ENCODE measurements at regions not wholly inside any gene's neighbourhood (a gene's known extent, or its start where the extent isn't known, plus 50 kb on each side); places are given as distances from the start of the nearest gene placed in this dataset.

GRCh38 chr18:65214456-65214855, 536.4 kb upstream of the CDH7 start (continued):
- TF ChIP-seq JUN (IDR thresholded peaks at IDR 0.05; ENCODE audit: borderline replicate concordance, low read depth, low read length) = no peak
- no peak for TF ChIP-seq JUN (CRISPR knock-in tag; IDR thresholded peaks at IDR 0.05; ENCODE audit: borderline replicate concordance)
- no peak for TF ChIP-seq SIN3A (IDR thresholded peaks at IDR 0.05; ENCODE audit: borderline replicate concordance in 2 of 2, control insufficient read depth in 1 of 2, low read depth in 2 of 2, low read length in 2 of 2)
- no peak for TF ChIP-seq RBM14 (IDR thresholded peaks at IDR 0.05; ENCODE audit: borderline replicate concordance, insufficient read depth, low read depth, low read length)
- TF ChIP-seq BCL6 (CRISPR knock-in tag; IDR thresholded peaks at IDR 0.05) = no peak
- no peak for TF ChIP-seq DMBX1 (CRISPR knock-in tag; IDR thresholded peaks at IDR 0.05; ENCODE audit: borderline replicate concordance)
- TF ChIP-seq NKRF (IDR thresholded peaks at IDR 0.05; ENCODE audit: borderline replicate concordance) = no peak

GRCh38 chr18:65206551-65207260, 544.1 kb upstream of the CDH7 start:
- Histone ChIP-seq H4K20me1 (replicated peaks; ENCODE audit: control insufficient read depth, insufficient read depth, low read length) (no peaks in the 10 kb centered on the region), H3K27ac (ENCODE audit: extremely low read depth, low read depth, low read length) (no peak overlapping the region), H3K4me2 (ENCODE audit: insufficient read depth, low read length) (no peak overlapping the region), H3K79me2 (ENCODE audit: control insufficient read depth, insufficient read depth, low read length) (no peaks in the 10 kb centered on the region), H3K9me1 (ENCODE audit: control insufficient read depth, insufficient read depth, low read length) (no peaks in the 10 kb centered on the region), H3K36me3 (ENCODE audit: control insufficient read depth, insufficient read depth, low read length) (no peaks in the 10 kb centered on the region), H3K9me3 (replicated peaks; ENCODE audit: control insufficient read depth, insufficient read depth, low read depth, low read length) (no peaks in the 10 kb centered on the region), H3K4me3 (no peak overlapping the region), H3K4me1 (replicated peaks in 1 of 2; ENCODE audit: control insufficient read depth in 2 of 2, insufficient read depth in 2 of 2, low read length in 2 of 2) (no peaks in the 10 kb centered on the region), H3K27me3 (ENCODE audit: control insufficient read depth in 2 of 2, insufficient read depth in 2 of 2, low read length in 2 of 2) (no peaks in the 10 kb centered on the region), H2AFZ (ENCODE audit: low read depth, low read length) (no peak overlapping the region), H3K9ac (ENCODE audit: insufficient read depth in 1 of 2, low read depth in 2 of 2, low read length in 2 of 2) (no peak overlapping the region)
- CTCF ChIA-PET (ENCODE audit: low intra/inter-chr PET ratio) = no interaction called here
- intact Hi-C loops (cut with micrococcal nuclease) = no loop called here
- in situ Hi-C loops (cut with MboI) = no loop called here
- FAIRE-seq (no peak), DNase-seq (ENCODE audit: extremely low read depth in 1 of 4, low spot score in 3 of 4) (no peak), ATAC-seq (no peak)
- POLR2A ChIA-PET = no interaction called here
- BruUV-seq (replicated peaks) = no TSS peak
- no peak for TF ChIP-seq TFAM (CRISPR knock-in tag; conservative IDR thresholded peaks at IDR 0.05)
- TF ChIP-seq BRCA1 (IDR thresholded peaks at IDR 0.05) = no peak
- TF ChIP-seq BRCA1 (CRISPR knock-in tag; IDR thresholded peaks at IDR 0.05) = no peak
- TF ChIP-seq MYBL2 (IDR thresholded peaks at IDR 0.05; ENCODE audit: low read depth) = no peak
- no peak for TF ChIP-seq MYBL2 (CRISPR knock-in tag; IDR thresholded peaks at IDR 0.05; ENCODE audit: borderline replicate concordance)
- no peak for TF ChIP-seq PHF20 (IDR thresholded peaks at IDR 0.05; ENCODE audit: partially characterized antibody)
- no peak for TF ChIP-seq RBM14 (IDR thresholded peaks at IDR 0.05; ENCODE audit: borderline replicate concordance, insufficient read depth, low read depth, low read length)
- TF ChIP-seq MAFK (IDR thresholded peaks at IDR 0.05; ENCODE audit: low read length) = no peak
- WGBS (ENCODE audit: insufficient coverage, low coverage, missing lambda C conversion rate) = 0% methylated on average over 15 of the region's 24 CpGs

Data from K562 (cell line).